Spleen (tissue), 7 donors: ENCODE measurements at regions not wholly inside any gene's neighbourhood (a gene's known extent, or its start where the extent isn't known, plus 50 kb on each side); places are given as distances from the start of the nearest gene placed in this dataset.
A peak's percentile ranks its signal among the peaks of the same experiment; 100 is the strongest.

ENCODE experiments used
- POLR2A ChIP-seq, 3 donors: fragments of 450-650 bp; IDR thresholded peaks; one replicate each; pipeline ENCODE4 v1.5.1; 2017; ENCODE audit warnings: antibody characterized with exemption in 3 of 3, mild to moderate bottlenecking in 1 of 3
- TF ChIP-seq, protein P1 (sequence below), 11 experiments: fragments of 200-600 bp in 7 of 11; fragments of 450-650 bp in 4 of 11; sonication (generic) in 4 of 11; IDR thresholded peaks in 8 of 11; conservative IDR thresholded peaks in 3 of 11; 1 replicate in 7 of 11; 2 replicates in 4 of 11; pipeline versions ENCODE4 v1.4.0 to v1.8.0; 2016 to 2021; ENCODE audit warnings: antibody characterized with exemption in 11 of 11, inconsistent platforms in 4 of 11, mild to moderate bottlenecking in 1 of 11
- donor health status: DM: no; HTN: no; CAD: no; lungs with moderate emphysema.
- donor health status: DM: no; HTN: no; CAD: no.
- donor health status: DM: no; HTN: no; CAD: no.

DNA sequence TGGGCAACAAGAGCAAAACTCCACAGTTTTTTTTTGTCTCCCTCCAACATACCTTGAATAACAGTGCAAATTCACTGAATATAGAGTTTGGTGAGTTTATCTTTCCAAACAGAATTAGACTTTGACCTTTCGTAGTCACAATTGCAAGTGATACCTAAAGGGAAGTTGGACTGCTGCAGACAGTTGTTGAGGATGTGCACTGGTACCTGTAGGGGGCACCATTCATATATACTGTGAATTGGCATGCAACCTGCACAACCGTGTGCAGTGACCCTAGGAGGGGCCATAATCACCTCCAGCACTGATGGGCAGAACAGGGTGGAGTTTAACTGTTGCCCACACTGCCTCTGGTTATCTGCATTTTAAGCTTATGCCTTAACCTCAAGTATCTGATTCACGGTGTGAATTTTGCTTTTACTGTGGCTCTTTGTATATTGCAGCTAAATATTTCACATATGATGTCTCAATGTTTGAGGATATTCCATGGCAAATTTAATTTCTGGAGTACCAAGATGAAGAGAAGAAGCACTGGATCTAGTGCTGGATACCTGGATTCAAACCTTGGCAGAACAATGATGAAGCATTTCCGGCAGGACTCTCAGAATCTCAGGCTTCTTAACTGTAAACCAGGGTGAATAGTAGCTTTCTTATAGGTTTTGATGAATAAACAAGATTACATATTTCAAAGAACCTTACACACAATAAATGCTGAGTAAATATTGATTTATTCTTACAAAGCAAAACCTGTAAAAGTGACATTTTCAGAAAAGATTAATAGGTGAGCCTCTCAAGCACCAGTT, 144.3 kb downstream of the ACTBL2 start:
- TF ChIP-seq, protein P1, sequence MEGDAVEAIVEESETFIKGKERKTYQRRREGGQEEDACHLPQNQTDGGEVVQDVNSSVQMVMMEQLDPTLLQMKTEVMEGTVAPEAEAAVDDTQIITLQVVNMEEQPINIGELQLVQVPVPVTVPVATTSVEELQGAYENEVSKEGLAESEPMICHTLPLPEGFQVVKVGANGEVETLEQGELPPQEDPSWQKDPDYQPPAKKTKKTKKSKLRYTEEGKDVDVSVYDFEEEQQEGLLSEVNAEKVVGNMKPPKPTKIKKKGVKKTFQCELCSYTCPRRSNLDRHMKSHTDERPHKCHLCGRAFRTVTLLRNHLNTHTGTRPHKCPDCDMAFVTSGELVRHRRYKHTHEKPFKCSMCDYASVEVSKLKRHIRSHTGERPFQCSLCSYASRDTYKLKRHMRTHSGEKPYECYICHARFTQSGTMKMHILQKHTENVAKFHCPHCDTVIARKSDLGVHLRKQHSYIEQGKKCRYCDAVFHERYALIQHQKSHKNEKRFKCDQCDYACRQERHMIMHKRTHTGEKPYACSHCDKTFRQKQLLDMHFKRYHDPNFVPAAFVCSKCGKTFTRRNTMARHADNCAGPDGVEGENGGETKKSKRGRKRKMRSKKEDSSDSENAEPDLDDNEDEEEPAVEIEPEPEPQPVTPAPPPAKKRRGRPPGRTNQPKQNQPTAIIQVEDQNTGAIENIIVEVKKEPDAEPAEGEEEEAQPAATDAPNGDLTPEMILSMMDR (IDR thresholded peaks at IDR 0.05 in 8 of 11, conservative IDR thresholded peaks at IDR 0.05 in 3 of 11): peak in 2 of 11 experiments; percentile 10 to 29
- no peak for TF ChIP-seq POLR2A (IDR thresholded peaks at IDR 0.05)
